SK-N-SH treated with all-trans-retinoic acid at 6 μM for 48 hours (cell line): ENCODE measurements at regions not wholly inside any gene's neighbourhood (a gene's known extent, or its start where the extent isn't known, plus 50 kb on each side); places are given as distances from the start of the nearest gene placed in this dataset.

ENCODE experiments used
- BACH2 ChIP-seq: fragments of 250-450 bp; sonication (Bioruptor Pico); IDR thresholded peaks from 2 replicates; pipeline ENCODE4 v1.9.0; 2021; ENCODE audit warnings: mild to moderate bottlenecking, borderline replicate concordance
- TF ChIP-seq, protein P1 (sequence below): fragments of 250-450 bp; sonication (Bioruptor Pico); IDR thresholded peaks from 2 replicates; pipeline ENCODE4 v1.5.1; 2020; ENCODE audit warnings: low read depth, mild to moderate bottlenecking, moderate library complexity

DNA sequence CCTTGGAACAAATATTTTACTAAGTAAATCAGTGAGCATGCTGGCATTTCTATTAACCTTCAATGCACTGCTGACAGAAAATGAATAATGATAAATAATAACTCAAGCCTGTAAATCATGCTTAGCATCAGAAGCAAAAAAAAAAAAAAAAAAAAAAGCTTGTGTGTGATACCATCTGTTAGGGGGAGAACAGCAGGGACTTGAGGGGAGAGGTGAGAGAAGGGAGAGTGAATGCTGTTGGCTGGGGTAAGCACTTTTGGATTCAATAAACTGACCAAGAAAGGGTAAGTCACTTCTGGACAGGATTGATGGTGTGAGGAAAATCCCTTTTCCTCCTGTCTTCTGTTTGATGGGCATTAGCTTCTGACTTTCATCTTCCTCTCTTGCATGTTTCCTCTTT lies 996.4 kb downstream of the KCNMA1 start:
- TF ChIP-seq BACH2 (CRISPR knock-in tag), result no peak
- TF ChIP-seq, protein P1, sequence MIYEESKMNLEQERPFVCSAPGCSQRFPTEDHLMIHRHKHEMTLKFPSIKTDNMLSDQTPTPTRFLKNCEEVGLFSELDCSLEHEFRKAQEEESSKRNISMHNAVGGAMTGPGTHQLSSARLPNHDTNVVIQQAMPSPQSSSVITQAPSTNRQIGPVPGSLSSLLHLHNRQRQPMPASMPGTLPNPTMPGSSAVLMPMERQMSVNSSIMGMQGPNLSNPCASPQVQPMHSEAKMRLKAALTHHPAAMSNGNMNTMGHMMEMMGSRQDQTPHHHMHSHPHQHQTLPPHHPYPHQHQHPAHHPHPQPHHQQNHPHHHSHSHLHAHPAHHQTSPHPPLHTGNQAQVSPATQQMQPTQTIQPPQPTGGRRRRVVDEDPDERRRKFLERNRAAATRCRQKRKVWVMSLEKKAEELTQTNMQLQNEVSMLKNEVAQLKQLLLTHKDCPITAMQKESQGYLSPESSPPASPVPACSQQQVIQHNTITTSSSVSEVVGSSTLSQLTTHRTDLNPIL, result no peak
